ENCODE measurements at regions not wholly inside any gene's neighbourhood (a gene's known extent, or its start where the extent isn't known, plus 50 kb on each side); places are given as distances from the start of the nearest gene placed in this dataset.
A peak's percentile ranks its signal among the peaks of the same experiment; 100 is the strongest.
"Not testable (repeated sequence)": the region's sequence is repeated elsewhere in the genome, so short reads cannot be mapped to it uniquely, and the experiment has no call there.

DNA sequence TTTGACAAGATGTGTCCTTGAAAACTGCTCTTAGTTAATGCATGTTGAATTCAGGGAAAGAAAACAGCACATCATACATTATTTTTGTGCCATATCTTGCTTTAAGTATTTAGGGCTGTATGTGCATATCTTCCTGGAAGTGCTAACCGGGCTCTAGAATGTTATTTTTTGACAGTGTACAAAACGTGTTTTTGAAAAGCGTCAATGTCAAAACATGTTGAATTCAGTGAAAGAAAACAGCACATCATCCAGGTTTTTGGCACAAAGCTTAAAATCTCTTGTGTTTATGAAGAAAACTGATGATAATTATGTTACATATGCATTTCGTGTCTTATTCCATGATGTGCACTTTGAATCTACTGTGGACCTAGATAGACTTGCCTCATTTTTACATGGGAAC is 82.7 kb downstream of the ASCL4 start:
- no peak overlapping the region for H3K4me3 ChIP-seq (replicated peaks; ENCODE audit: insufficient read depth, low read length)
- TF ChIP-seq, protein P1, sequence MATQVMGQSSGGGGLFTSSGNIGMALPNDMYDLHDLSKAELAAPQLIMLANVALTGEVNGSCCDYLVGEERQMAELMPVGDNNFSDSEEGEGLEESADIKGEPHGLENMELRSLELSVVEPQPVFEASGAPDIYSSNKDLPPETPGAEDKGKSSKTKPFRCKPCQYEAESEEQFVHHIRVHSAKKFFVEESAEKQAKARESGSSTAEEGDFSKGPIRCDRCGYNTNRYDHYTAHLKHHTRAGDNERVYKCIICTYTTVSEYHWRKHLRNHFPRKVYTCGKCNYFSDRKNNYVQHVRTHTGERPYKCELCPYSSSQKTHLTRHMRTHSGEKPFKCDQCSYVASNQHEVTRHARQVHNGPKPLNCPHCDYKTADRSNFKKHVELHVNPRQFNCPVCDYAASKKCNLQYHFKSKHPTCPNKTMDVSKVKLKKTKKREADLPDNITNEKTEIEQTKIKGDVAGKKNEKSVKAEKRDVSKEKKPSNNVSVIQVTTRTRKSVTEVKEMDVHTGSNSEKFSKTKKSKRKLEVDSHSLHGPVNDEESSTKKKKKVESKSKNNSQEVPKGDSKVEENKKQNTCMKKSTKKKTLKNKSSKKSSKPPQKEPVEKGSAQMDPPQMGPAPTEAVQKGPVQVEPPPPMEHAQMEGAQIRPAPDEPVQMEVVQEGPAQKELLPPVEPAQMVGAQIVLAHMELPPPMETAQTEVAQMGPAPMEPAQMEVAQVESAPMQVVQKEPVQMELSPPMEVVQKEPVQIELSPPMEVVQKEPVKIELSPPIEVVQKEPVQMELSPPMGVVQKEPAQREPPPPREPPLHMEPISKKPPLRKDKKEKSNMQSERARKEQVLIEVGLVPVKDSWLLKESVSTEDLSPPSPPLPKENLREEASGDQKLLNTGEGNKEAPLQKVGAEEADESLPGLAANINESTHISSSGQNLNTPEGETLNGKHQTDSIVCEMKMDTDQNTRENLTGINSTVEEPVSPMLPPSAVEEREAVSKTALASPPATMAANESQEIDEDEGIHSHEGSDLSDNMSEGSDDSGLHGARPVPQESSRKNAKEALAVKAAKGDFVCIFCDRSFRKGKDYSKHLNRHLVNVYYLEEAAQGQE (IDR thresholded peaks at IDR 0.05; ENCODE audit: insufficient replicate concordance, low read depth), result no peak
- H3K27me3 ChIP-seq (ENCODE audit: insufficient read depth, poor library complexity, severe bottlenecking), result peaks cover 19% of the 10 kb centered on the region
- no peak overlapping the region for H3K27ac ChIP-seq (replicated peaks)
- DNase-seq (ENCODE audit: low read depth in 1 of 2, low spot score in 1 of 2), result no peak

DNA sequence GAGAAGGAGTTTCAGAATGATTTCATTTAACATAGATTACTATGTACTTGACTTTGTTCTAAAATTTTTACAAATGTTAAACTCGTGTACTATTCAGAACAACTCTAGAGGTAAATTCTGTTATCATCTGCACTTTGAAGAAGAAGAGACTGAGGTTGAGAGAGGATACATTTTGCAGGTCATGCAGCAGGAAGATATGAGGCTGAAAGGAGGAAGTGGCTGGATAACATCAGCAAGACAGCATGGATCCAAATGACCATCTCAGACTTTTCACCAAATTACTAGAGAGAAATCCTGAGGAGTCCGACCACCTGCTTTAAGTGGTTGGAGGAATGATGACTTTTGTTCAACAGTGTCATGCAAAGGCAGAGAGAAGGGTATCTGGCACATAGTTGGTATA is 84.9 kb downstream of the ASCL4 start:
- Histone ChIP-seq H3K27ac (replicated peaks) (no peak overlapping the region), H3K27me3 (ENCODE audit: insufficient read depth, poor library complexity, severe bottlenecking) (peaks cover 20% of the 10 kb centered on the region), H3K4me3 (replicated peaks; ENCODE audit: insufficient read depth, low read length) (no peak overlapping the region)
- TF ChIP-seq, protein P2, sequence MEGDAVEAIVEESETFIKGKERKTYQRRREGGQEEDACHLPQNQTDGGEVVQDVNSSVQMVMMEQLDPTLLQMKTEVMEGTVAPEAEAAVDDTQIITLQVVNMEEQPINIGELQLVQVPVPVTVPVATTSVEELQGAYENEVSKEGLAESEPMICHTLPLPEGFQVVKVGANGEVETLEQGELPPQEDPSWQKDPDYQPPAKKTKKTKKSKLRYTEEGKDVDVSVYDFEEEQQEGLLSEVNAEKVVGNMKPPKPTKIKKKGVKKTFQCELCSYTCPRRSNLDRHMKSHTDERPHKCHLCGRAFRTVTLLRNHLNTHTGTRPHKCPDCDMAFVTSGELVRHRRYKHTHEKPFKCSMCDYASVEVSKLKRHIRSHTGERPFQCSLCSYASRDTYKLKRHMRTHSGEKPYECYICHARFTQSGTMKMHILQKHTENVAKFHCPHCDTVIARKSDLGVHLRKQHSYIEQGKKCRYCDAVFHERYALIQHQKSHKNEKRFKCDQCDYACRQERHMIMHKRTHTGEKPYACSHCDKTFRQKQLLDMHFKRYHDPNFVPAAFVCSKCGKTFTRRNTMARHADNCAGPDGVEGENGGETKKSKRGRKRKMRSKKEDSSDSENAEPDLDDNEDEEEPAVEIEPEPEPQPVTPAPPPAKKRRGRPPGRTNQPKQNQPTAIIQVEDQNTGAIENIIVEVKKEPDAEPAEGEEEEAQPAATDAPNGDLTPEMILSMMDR (IDR thresholded peaks at IDR 0.05; ENCODE audit: insufficient read depth, low read length), result no peak
- TF ChIP-seq POLR2AphosphoS5 (IDR thresholded peaks at IDR 0.05; ENCODE audit: low read depth) (no peak), GABPA (IDR thresholded peaks at IDR 0.05; ENCODE audit: low read depth) (no peak), SPI1 (IDR thresholded peaks at IDR 0.05; ENCODE audit: borderline replicate concordance, low read depth) (peak; percentile 72)
- TF ChIP-seq, protein P1 (IDR thresholded peaks at IDR 0.05; ENCODE audit: insufficient replicate concordance, low read depth), result no peak
- no peak for DNase-seq (ENCODE audit: low read depth in 1 of 2, low spot score in 1 of 2)

DNA sequence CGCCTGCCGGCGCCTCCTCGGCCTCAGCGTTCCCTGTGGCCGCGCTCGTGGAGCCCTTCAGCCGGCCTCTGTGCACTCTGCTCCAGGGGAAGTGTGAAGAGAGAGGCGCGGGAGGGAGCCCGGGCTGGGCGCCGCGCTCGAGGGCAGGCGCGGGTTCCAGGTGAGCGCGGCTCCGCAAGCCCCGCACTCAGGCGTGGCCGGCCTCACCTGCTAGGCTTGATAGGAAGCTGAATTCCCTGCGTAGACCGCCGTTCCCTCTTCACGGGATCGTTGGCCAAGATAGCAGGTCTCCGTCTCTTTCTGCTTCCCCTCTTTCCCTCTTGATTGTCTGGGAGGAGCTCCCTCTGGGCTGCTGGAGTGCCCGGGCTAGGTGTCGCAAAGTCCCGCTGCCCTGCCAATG is 89.7 kb downstream of the ASCL4 start:
- Histone ChIP-seq H3K4me3 (replicated peaks; ENCODE audit: insufficient read depth, low read length) (no peak overlapping the region), H3K27ac (replicated peaks) (no peak overlapping the region), H3K27me3 (ENCODE audit: insufficient read depth, poor library complexity, severe bottlenecking) (peaks cover 23% of the 10 kb centered on the region)
- TF ChIP-seq GABPA (IDR thresholded peaks at IDR 0.05; ENCODE audit: low read depth) (no peak), POLR2AphosphoS5 (IDR thresholded peaks at IDR 0.05; ENCODE audit: low read depth) (no peak), SPI1 (IDR thresholded peaks at IDR 0.05; ENCODE audit: borderline replicate concordance, low read depth) (no peak)
- TF ChIP-seq, protein P1 (IDR thresholded peaks at IDR 0.05; ENCODE audit: insufficient replicate concordance, low read depth), result no peak
- TF ChIP-seq, protein P2 (IDR thresholded peaks at IDR 0.05; ENCODE audit: insufficient read depth, low read length), result no peak
- no peak for DNase-seq (ENCODE audit: low read depth in 1 of 2, low spot score in 1 of 2)

DNA sequence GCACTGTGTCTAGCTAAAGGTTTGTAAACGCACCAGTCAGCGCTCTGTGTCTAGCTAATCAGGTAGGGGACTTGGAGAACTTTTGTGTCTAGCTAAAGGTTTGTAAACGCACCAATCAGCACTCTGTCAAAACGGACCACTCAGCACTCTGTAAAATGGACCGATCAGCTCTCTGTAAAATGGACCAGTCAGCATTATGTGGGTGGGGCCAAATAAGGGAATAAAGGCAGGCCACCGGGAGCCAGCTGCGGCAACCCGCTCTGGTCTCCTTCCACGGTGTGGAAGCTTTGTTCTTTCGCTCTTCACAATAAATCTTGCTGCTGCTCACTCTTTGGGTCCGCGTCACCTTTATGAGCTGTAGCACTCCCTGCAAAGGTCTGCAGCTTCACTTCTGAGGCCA is 90.2 kb downstream of the ASCL4 start:
- H3K27me3 ChIP-seq (ENCODE audit: insufficient read depth, poor library complexity, severe bottlenecking), result peaks cover 21% of the 10 kb centered on the region
- not testable (repeated sequence) for DNase-seq (ENCODE audit: low read depth in 1 of 2, low spot score in 1 of 2); H3K27ac ChIP-seq (replicated peaks); H3K4me3 ChIP-seq (replicated peaks; ENCODE audit: insufficient read depth, low read length)
